ENCODE measurements at regions not wholly inside any gene's neighbourhood (a gene's known extent, or its start where the extent isn't known, plus 50 kb on each side); places are given as distances from the start of the nearest gene placed in this dataset.

DNA sequence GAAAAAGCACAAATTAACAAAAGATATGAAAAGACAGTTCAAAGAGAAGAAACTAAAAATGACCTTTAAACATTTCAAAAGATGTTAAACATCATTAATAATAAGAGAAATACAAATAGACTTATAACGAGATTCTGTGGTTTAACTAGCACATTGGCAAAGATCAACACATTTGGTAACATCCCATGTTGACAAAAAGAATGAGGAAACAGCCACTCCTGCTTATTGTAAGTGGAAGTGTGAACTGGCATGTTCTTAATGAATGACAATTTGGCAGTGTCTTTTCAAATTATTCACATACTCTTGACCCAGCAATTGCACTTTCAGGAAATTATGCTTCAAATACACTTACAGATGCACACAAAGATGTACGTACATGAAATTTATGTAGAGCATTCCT lies 176.3 kb downstream of the TLE1 start:
- ATAC-seq (no peak), DNase-seq (no peak)
- no peak overlapping the region for H3K4me3 ChIP-seq (ENCODE audit: low read length)
- no peaks in the 10 kb centered on the region for H3K4me1 ChIP-seq (ENCODE audit: control insufficient read depth, insufficient read depth, low read length)
- no peaks in the 10 kb centered on the region for H3K27me3 ChIP-seq (ENCODE audit: control insufficient read depth, insufficient read depth)
- no peak overlapping the region for H3K27ac ChIP-seq (ENCODE audit: low read length)
- no peaks in the 10 kb centered on the region for H3K9me3 ChIP-seq (ENCODE audit: control insufficient read depth, low read length)
- intact Hi-C loops (cut with DNase I) = no loop called here
- 51% methylated on average over 2 of the region's 2 CpGs for WGBS

DNA sequence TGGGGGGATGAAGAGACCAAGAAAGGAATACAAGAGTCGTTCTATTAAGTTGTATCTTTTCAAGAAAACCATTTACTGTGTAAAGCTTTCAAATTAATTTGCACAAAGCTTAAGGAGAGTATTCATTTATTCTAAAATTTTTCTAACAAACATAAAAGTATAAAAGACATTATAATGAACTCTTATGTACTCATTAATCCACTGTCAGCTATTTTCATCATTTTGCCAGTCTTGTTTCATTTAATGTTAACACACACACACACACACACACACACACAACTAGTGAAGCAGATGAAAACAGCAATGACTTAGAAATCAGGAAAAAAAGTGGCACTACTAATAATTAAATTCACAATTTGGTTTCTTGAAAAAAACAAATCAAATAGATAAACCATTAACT lies 176.7 kb downstream of the TLE1 start:
- no peak for ATAC-seq

DNA sequence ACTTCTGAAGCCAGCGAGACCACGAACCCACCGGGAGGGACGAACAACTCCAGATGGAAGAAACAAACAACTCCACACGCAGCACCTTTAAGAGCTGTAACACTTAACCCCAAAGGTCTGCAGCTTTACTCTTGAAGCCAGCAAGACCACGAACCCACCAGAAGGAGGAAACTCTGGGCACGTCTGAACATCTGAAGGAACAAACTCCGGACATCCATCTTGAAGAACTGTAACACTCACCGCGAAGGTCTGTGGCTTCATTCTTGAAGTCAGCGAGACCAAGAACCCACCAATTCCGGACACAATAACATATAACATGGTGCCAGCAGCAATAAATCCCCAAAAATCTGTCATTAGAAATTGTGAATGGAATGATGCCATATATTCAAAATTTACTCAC lies 180.9 kb downstream of the TLE1 start:
- Histone ChIP-seq H3K4me1 (ENCODE audit: control insufficient read depth, insufficient read depth, low read length) (no peaks in the 10 kb centered on the region), H3K27me3 (ENCODE audit: control insufficient read depth, insufficient read depth) (no peaks in the 10 kb centered on the region), H3K9me3 (ENCODE audit: control insufficient read depth, low read length) (no peaks in the 10 kb centered on the region), H3K27ac (ENCODE audit: low read length) (no peak overlapping the region), H3K4me3 (ENCODE audit: low read length) (no peak overlapping the region)
- DNase-seq (no peak), ATAC-seq (no peak)
- intact Hi-C loops (cut with DNase I) = no loop called here
- WGBS = 87% methylated on average over 12 of the region's 12 CpGs

More for the DNA sequence above, 176.7 kb downstream of the TLE1 start:
- no peak overlapping the region for H3K4me3 ChIP-seq (ENCODE audit: low read length)
- no peak for DNase-seq
- H3K27me3 ChIP-seq (ENCODE audit: control insufficient read depth, insufficient read depth) = no peaks in the 10 kb centered on the region
- WGBS = 91% methylated on average over 1 of the region's 1 CpG
- H3K9me3 ChIP-seq (ENCODE audit: control insufficient read depth, low read length) = no peaks in the 10 kb centered on the region
- intact Hi-C loops (cut with DNase I) = no loop called here
- H3K27ac ChIP-seq (ENCODE audit: low read length) = no peak overlapping the region
- H3K4me1 ChIP-seq (ENCODE audit: control insufficient read depth, insufficient read depth, low read length) = no peaks in the 10 kb centered on the region

DNA sequence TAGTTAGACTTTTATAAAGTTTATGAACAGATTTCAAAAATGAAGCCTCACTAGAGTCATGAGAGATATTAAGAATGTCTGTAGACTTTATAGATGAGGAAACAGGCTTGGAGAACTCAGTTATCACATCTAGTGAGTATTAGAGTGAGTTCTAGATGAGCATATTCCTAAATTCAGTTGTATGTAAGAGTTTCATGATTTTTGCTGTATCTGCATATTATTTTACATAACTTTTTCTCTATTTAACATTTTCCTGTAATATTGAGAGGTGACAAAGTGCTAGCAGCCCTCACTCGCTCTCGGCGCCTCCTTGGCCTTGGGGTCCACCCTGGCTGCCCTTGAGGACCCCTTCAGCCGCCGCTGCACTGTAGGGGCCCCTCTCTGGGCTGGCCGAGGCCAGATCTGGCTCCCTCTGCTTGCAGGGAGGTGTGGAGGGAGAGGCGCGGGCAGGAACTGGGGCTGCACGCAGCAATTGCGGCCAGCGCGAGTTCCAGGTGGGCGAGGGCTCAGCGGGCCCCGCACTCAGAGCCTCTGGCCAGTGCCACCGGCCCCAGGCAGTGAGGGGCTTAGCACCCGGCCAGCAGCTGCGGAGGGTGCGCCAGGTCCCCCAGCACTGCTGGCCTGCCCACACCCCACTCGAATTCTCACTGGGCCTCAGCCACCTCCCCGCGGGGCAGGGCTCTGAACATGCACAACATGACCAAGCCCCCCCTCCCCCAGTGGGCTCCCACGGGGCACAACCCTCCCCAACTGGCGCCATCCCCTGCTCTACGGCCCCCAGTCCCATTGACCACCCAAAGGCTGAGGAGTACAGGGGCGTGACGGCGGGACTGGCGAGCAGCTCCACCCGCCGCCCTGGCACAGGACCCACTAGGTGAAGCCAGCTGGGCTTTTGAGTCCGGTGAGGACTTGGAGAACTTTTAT lies 182.1 kb downstream of the TLE1 start:
- H3K27me3 ChIP-seq (ENCODE audit: control insufficient read depth, insufficient read depth) = no peaks in the 10 kb centered on the region
- no peaks in the 10 kb centered on the region for H3K9me3 ChIP-seq (ENCODE audit: control insufficient read depth, low read length)
- no peak for ATAC-seq
- H3K27ac ChIP-seq (ENCODE audit: low read length) = no peak overlapping the region
- no peaks in the 10 kb centered on the region for H3K4me1 ChIP-seq (ENCODE audit: control insufficient read depth, insufficient read depth, low read length)
- H3K4me3 ChIP-seq (ENCODE audit: low read length) = no peak overlapping the region
- WGBS = 90% methylated on average over 32 of the region's 32 CpGs
- intact Hi-C loops (cut with DNase I) = no loop called here
- no peak for DNase-seq

DNA sequence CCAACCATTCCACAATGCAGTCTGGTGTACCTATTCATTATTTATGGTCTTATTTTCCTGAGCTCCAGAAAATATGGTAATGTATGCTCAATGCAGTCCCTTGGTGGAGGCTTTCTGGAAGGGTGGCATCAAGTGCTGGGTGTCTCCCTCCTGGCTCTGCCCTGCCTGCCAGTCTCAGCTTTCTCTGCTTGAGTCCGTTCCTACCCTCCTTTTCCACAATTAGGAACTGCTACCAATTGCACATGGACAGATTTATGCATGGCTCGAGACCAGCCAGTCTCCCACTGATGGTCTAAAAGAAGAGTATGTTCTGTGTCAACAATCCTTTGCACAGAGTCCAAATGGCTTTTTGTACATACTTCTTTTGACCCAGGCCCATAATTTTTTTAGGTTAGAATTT lies 189.8 kb downstream of the TLE1 start:
- no peak overlapping the region for H3K4me3 ChIP-seq (ENCODE audit: low read length)
- DNase-seq (no peak), ATAC-seq (no peak)
- H3K27me3 ChIP-seq (ENCODE audit: control insufficient read depth, insufficient read depth) = no peaks in the 10 kb centered on the region
- intact Hi-C loops (cut with DNase I) = no loop called here
- no peaks in the 10 kb centered on the region for H3K9me3 ChIP-seq (ENCODE audit: control insufficient read depth, low read length)
- no peak overlapping the region for H3K27ac ChIP-seq (ENCODE audit: low read length)
- H3K4me1 ChIP-seq (ENCODE audit: control insufficient read depth, insufficient read depth, low read length) = no peaks in the 10 kb centered on the region
- 81% methylated on average over 2 of the region's 2 CpGs for WGBS

DNA sequence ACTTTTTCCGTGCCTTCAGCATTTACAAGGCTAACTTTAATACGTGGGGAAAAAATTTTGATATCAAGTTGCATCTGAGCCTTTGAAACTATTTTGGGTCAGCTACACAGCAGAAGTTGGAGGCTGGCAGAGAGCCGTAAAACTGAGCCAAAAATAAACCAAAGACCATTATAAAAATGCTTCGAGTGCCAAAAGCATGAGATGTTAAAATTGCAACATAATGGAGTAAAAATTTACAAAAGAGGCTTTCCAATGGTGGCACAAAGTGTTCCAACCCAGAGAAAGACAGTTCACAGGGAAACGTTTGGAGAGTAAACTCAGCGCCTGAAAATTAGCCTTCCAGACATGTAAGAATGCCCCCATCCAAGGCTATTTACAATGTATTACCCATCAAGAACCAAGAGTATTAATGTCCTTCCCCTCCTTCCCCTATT lies 190.3 kb downstream of the TLE1 start:
- Histone ChIP-seq H3K27ac (ENCODE audit: low read length) (no peak overlapping the region), H3K27me3 (ENCODE audit: control insufficient read depth, insufficient read depth) (no peaks in the 10 kb centered on the region), H3K9me3 (ENCODE audit: control insufficient read depth, low read length) (no peaks in the 10 kb centered on the region), H3K4me3 (ENCODE audit: low read length) (peak overlapping the region; percentile 27), H3K4me1 (ENCODE audit: control insufficient read depth, insufficient read depth, low read length) (no peaks in the 10 kb centered on the region)
- no peak for DNase-seq
- 28% methylated on average over 6 of the region's 6 CpGs for WGBS
- peak; percentile 20 to 67 for ATAC-seq
- intact Hi-C loops (cut with DNase I) = no loop called here

DNA sequence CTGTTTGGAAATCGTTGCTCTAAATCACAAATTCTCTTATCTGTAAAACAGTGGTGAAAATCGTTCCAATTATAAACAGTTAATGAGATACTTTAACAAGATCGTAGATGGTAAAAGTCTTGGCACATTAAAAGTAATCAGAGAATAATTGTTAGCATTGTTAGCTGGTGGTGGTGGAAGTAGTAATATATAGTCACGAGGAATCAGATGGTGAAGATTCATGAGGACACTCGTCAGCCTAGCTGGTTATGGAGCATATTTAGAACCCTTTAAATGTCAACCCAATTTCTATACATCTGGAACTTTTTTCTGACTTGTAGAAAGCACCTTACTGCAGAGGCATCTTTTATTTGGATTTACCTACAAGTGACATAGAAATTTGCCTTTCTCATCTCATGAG lies 190.8 kb downstream of the TLE1 start:
- Histone ChIP-seq H3K4me1 (ENCODE audit: control insufficient read depth, insufficient read depth, low read length) (no peaks in the 10 kb centered on the region), H3K27ac (ENCODE audit: low read length) (no peak overlapping the region), H3K4me3 (ENCODE audit: low read length) (no peak overlapping the region), H3K27me3 (ENCODE audit: control insufficient read depth, insufficient read depth) (no peaks in the 10 kb centered on the region), H3K9me3 (ENCODE audit: control insufficient read depth, low read length) (no peaks in the 10 kb centered on the region)
- no peak for DNase-seq
- intact Hi-C loops (cut with DNase I) = no loop called here
- WGBS = 63% methylated on average over 5 of the region's 5 CpGs
- ATAC-seq = no peak

DNA sequence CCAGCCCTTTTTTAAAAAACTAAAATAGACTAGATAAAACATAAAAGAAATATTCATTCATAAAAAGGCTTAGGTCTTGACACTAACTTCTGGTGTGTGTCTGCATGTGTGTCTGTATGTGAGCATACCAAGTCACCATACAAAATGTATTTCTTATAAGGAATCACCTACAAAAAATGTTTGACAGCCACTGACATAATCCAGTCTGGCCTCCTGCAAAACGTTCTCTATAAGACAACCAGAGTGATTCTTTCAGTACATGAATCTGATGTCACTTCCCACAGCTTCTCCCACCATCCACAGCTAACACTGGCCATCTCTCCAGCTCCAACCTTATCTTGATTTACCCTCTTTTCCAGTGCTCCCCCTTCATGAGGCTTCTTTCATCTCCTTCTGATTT lies 192.3 kb downstream of the TLE1 start:
- no peak overlapping the region for H3K4me3 ChIP-seq (ENCODE audit: low read length)
- no peaks in the 10 kb centered on the region for H3K9me3 ChIP-seq (ENCODE audit: control insufficient read depth, low read length)
- ATAC-seq (no peak), DNase-seq (no peak)
- intact Hi-C loops (cut with DNase I) = no loop called here
- WGBS = 23% methylated on average over 1 of the region's 1 CpG
- no peak overlapping the region for H3K27ac ChIP-seq (ENCODE audit: low read length)
- H3K4me1 ChIP-seq (ENCODE audit: control insufficient read depth, insufficient read depth, low read length) = no peaks in the 10 kb centered on the region
- no peaks in the 10 kb centered on the region for H3K27me3 ChIP-seq (ENCODE audit: control insufficient read depth, insufficient read depth)

DNA sequence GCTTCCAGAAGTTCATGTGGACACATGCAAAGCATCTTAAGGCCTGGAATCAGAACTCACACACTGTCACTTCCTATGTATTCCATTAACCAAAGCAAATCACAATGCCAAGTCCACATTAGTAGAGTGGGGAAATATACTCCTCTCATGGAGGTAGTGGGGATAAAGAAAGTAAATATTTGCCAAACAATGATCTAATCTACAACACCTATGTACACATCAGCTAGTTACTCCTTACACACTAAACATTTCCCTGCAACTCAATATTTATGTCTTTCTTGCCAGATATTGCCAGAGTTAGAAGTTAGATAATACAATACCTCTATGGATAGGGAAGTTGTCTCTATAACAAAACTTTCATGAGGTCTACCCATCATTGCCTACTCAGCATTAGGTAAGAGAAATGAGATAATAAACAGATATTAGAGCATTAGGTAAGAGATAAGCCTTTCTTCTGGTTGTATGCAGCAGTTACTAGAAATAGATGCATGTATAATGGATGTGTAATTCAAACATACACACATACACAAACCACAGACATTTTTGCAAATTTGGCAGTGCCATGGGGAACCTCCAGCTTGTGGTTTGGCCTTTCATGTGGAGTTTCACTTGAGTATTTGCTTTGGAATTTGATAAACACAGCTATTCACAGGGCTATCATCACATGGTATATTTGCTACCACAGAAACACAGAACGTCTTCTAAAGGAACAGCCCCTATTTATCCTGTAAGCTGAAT lies 196.5 kb downstream of the TLE1 start:
- H3K27me3 ChIP-seq (ENCODE audit: control insufficient read depth, insufficient read depth) = no peaks in the 10 kb centered on the region
- WGBS = 31% methylated on average over 1 of the region's 1 CpG
- intact Hi-C loops (cut with DNase I) = no loop called here
- H3K4me1 ChIP-seq (ENCODE audit: control insufficient read depth, insufficient read depth, low read length) = no peaks in the 10 kb centered on the region
- H3K27ac ChIP-seq (ENCODE audit: low read length) = no peak overlapping the region
- ATAC-seq (no peak), DNase-seq (no peak)
- H3K4me3 ChIP-seq (ENCODE audit: low read length) = no peak overlapping the region
- no peaks in the 10 kb centered on the region for H3K9me3 ChIP-seq (ENCODE audit: control insufficient read depth, low read length)

DNA sequence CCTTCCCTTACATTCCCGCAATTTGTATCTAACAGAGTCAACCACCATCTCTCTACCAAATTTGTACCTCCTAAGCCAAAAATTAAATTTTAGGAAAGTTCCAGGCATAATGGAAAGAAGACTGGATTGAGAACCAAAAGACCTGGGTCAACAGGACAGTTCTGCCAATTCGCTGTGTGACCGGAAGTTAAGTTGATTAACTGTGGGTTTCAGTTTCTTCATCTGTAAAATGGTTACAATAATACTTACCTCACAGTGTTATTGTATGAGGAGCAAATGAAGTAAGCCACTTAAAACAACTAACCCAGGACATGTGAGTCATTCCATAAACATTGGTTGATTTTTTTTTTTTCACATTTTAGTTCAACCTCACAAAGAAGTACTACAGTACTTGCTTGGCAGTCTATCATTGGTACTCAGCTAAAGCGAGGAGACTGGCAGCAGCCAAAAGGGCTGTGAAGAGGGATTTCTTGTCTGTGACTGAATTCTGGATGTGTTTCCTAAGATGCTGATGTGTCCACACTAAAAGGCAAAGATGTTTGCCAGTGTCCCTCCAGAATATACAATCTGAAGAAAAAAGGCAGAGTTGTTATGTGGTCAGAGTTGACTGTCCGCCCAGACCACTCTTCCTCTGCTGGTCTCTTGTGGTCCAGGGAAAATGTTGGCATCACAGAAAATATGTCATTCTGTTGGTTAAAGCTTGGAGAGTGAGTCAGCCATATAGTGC lies 198.6 kb downstream of the TLE1 start:
- ATAC-seq (peak in 1 of 2 donors; percentile 32), DNase-seq (no peak)
- intact Hi-C loops (cut with DNase I) = no loop called here
- Histone ChIP-seq H3K9me3 (ENCODE audit: control insufficient read depth, low read length) (no peaks in the 10 kb centered on the region), H3K27ac (ENCODE audit: low read length) (no peak overlapping the region), H3K4me1 (ENCODE audit: control insufficient read depth, insufficient read depth, low read length) (no peaks in the 10 kb centered on the region), H3K27me3 (ENCODE audit: control insufficient read depth, insufficient read depth) (no peaks in the 10 kb centered on the region), H3K4me3 (ENCODE audit: low read length) (no peak overlapping the region)
- 92% methylated on average over 5 of the region's 5 CpGs for WGBS

DNA sequence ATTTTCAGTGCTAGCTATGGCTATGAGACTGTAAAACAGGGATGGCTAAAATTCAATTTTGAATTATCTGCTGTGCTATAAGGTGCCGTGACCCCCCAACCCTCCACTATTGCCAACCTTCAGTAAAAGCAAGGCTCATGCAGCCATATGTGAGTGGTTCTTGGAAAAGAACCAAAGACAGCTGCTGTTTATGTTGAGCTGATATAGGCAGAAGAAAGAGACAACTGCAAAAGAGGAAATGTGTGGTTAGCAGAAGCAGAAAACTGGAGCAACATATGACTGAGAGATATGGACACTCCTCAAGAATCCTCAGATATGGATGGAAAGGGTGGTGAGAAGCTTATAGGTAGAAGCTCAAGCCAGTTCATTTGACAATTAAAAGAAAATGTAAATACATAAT lies 200.3 kb downstream of the TLE1 start:
- no peaks in the 10 kb centered on the region for H3K27me3 ChIP-seq (ENCODE audit: control insufficient read depth, insufficient read depth)
- no peaks in the 10 kb centered on the region for H3K4me1 ChIP-seq (ENCODE audit: control insufficient read depth, insufficient read depth, low read length)
- H3K9me3 ChIP-seq (ENCODE audit: control insufficient read depth, low read length) = no peaks in the 10 kb centered on the region
- 88% methylated on average over 1 of the region's 1 CpG for WGBS
- H3K4me3 ChIP-seq (ENCODE audit: low read length) = no peak overlapping the region
- no peak overlapping the region for H3K27ac ChIP-seq (ENCODE audit: low read length)
- intact Hi-C loops (cut with DNase I) = no loop called here
- DNase-seq (no peak), ATAC-seq (no peak)

All from right cardiac atrium (tissue), 5 donors.